CD4-positive, alpha-beta T cell treated with Interleukin-12 subunit alpha and Interleukin-12 subunit beta, for 1 hour (primary cell): ENCODE measurements at regions not wholly inside any gene's neighbourhood (a gene's known extent, or its start where the extent isn't known, plus 50 kb on each side); places are given as distances from the start of the nearest gene placed in this dataset.

Experiments used
- DNase-seq: peaks from one replicate; pipeline ENCODE4 v3.0.0-alpha.2; 2020

- DNase-seq, result no peak
These were observed 59.5 kb downstream of the ZIC5 start for GRCh38 chr13:99911965-99912566.

GRCh38 chr13:99911069-99911964 lies 60.2 kb downstream of the ZIC5 start:
- DNase-seq, result no peak

DNA sequence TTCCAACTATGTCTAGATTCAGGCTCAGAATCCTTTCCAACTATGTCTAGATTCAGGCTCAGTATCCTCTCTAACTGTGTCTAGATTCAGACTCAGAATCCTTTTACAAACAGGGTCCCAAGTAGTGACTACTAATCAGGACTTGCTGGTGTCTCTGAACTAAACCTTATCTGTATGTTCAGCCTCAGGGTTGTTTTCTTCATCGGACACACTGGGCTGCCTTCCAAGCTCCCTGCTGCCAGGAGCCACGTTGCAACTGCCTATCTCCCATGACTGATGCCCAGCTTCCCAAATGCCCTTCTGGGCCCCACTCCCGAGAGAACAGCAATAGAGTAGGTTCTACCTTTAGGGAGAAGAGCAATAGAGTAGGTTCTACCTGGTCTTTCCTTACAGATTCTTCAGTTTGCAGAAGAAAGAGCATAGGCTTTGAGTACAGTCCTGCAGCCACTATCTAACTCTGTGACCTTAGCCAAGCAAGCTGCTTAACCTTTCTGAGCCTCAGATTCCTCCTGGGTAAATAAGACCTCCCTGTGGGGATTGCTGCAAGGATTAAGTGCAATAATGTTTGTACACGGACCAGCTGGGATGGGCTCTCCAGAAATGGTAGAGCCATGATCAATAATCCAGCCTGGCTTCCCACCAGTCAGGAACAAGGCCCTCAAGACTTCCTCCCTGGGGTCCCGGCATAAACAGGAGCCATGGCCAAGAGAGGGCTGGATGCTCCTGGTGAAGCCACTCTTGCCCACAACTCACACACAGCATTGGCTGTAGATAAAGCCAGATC lies 61.5 kb downstream of the ZIC5 start:
- DNase-seq, result no peak

- no peak for DNase-seq
These were observed 62.3 kb downstream of the ZIC5 start for GRCh38 chr13:99909097-99909835.

GRCh38 chr13:99908140-99908803 lies 63.3 kb downstream of the ZIC5 start:
- no peak for DNase-seq

DNA sequence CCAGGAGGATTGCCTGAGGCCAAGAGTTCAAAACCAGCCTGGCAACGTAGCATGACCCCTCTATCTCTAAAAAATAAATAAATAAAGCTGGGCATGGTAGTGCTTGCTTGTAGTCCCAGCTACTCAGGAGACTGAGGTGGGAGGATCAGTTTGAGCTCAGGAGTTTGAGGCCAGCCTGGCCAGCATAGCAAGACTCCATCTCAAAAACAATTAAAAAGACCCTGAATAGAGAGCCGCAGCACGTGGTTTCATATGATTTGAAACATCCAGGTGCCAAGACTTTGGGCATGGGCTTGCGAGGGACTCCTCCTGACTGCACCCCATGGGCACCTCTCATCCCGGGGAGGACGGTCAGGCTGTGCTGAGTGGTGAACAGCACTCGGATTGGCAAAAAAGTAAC lies 63.9 kb downstream of the ZIC5 start:
- no peak for DNase-seq

DNA sequence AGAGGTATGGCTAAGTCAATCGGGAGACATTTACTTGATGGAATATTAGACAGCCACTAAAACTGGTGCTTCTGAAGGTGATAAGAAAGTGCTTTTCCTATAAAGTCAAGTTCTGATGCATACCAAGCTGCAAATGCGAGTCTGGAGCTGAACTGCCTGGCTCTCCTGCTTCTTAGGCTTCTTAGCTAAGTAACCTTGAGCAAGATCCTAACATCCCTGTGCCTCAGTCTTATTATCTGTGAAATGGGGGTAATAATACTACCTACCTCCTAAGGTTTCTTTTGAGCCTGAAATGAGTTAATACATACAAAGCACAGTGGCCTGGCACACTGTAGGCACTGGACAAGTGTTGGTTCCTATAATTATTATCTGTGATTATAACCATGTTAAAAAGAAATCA lies 64.5 kb downstream of the ZIC5 start:
- DNase-seq, result no peak

GRCh38 chr13:99905814-99906213 lies 65.8 kb downstream of the ZIC5 start:
- DNase-seq, result no peak

- DNase-seq, result no peak
These were observed 66.3 kb downstream of the ZIC5 start for GRCh38 chr13:99905224-99905623.

GRCh38 chr13:99903140-99903539 lies 68.4 kb downstream of the ZIC5 start:
- DNase-seq, result no peak

DNA sequence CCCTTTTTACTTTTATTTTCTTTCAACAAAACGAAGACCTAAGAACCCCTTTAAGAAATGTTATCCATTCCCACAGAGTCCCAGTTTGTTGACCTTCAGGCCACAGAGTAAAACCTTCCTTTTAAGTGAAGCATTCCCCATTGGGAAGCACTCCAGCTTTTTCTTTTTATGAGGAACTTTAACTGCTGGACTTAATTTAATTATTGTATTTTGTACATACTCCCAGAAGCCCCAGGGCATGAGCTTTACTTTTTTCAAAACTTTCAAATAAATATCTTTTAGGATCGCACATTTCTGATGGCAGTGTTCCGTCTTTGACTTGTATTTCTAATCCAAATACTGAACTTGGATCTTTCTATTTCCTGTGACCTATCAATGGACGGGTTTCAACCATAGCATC lies 68.9 kb downstream of the ZIC5 start:
- no peak for DNase-seq

GRCh38 chr13:99900960-99901359 lies 70.6 kb downstream of the ZIC5 start:
- DNase-seq, result no peak

DNA sequence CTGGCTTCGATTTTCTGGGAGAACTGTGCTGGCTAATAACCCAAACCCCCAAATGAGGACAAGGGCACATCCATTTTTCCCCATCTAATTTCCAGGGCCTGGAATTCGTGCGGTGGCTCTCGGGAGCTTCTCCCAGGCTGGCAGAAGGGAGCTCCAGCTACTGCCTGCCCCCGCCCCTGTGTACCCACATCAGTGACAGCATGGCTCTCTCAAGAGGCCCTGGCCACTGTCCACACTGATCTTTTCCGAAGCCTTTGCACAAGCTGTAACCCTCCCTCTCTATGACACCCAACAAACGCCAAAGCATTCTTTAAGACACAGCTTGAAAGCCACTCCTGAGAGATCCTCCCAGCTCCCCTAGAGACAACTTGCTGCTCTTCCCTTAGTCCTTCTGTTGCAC lies 73.1 kb downstream of the ZIC5 start:
- DNase-seq, result no peak

DNA sequence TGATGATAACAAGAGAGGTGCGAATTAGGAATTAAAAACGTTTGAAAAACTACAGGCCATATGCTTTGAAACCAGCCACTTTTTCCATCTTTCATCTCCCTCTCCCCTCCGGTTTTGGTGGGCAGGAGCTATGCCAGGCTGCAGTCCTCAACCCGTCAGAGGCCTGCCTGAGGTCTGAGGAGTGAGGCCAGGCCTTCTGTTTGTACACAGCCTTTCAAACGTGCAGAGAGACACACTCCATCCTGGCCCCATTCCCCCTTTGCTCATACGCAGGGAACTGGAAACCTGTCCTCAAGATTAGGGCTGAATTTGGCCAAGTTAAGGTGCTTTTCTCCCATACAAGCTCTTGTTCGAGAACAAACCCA lies 74.5 kb downstream of the ZIC5 start:
- no peak for DNase-seq

- no peak for DNase-seq
These were observed 75.0 kb downstream of the ZIC5 start for GRCh38 chr13:99896369-99897075.

DNA sequence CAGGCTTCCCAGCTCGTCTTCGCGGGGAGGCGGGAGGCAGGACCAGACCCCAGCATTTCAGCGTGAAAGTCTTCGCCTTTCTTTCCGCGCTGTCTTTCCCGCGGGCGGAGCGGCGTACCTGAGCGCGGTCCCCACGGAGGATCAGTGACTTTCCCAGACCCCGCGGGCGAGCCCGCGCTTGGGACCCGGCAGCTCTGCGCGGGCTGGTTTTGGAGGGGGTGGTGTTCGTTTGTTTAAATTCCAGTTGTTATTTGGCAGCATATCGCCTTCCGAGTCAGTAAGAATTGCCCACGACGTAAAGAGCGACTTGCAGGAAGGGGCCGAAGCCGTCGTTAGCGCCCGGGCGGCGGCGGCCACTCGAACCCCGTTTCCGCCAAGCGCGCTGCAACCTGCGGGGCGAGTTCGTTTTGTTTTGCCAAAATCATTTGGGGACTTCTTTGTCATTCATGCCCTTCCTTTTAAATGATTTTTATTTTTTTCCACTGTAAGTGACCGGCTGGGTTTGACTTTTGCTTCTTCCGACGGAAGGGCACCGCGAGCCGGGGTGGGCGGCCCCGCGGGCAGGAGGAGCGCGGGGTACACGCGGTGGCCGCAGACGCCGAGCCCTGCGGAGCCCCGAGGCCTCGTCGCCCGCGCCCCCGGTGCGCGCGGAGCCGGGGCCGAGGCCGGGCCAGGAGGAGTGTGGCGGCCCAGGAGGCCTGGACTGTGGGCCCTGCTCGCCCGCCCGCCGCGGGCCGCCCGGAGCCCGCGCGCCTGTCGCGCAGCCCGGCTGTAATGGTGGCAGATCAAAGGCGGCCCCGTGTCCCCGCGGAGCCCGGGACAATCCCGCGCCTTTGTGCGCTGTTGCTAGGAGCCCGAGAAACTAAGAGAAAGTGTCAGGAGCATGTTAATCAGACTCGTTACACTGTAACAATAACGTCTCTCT lies 75.9 kb downstream of the ZIC5 start:
- peak; percentile 10 for DNase-seq

DNA sequence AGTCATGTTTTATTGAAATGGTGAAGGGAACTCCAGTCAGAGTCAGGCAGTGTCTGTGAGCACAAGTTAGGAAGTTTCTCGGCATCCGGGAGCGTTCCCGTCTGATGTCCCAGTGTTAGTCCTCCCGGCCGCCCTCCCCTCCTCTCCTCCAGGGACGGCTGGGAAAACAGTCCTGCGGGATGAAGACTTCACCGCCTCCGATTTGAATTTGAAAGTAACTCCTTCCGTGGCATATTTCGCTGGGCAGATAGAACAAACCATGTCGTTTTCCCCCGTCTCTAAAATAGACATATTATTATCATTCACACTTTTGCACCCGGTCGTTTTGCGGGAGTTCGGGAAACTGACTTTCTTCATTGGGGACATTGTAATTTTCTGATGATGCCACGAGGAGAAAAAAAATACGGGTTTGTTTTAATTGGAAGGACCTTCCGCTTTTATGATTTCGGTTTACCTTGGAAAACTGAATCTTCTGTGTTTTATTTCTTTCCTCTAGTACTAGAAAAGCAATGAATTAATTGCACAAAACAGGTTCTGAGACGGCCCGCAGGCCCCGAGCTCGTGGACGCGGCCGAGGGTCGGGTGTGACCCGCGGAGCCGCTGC lies 76.6 kb downstream of the ZIC5 start:
- no peak for DNase-seq

DNA sequence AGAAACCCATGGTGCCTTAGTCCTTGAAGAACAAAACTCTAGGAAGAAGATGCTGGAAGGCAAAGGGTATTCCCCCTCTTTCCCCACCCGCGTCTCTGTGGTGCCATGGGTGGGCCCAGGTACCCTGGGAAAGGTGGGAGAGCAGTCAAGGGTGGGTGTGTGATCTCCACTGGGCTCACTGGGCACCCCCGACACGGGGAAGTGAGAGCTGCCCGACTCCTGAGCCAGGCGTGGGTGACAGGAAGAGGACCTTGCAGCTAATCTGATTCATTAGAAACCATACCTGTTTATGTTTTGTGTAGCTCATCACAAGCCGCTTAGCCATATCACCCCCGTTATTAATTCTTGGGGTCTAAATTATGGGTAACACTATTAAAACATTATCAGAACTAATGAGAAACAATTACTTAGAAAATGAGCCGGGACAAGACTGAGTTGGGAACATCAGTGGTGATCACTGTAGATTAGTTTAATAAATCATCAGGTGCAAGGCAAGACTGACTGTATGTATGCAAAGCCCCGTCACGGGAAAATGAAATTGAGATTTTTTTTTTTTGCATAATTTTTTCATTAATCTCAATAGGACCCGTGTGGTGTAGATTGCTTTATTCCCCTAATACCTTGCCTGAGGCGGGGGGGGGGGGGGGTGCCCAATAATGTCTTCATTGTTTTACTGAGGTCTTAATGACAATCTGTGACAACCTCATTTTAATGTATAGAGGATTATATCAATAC lies 77.3 kb downstream of the ZIC5 start:
- DNase-seq, result no peak

DNA sequence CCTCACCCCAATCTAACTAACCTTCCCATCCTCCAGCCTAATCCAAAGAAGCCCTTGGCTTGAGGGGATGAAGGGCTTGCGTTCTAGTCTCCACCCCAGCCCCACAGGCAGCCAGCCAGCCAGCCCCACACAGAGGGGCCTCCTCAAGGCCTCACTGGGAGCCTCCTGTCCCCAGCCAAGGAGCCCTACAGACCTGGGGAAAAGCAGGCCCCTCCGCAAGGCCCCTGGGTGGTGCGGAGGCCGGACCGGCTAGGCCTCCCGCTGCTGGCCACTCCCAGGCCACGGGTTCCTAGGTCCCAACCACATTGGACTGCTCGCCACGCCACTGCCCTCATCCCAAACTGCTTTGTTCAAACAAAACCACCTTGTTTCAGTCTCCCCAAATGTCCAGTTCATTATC lies 78.0 kb downstream of the ZIC5 start:
- no peak for DNase-seq
